H1 (cell line): ENCODE measurements at regions not wholly inside any gene's neighbourhood (a gene's known extent, or its start where the extent isn't known, plus 50 kb on each side); places are given as distances from the start of the nearest gene placed in this dataset.

Source experiments
- CTCF ChIA-PET: fragments of 300-600 bp; sonication (Branson Sonifier 250); formaldehyde crosslinking; loops from one replicate; lab custom pipeline; 2021; ENCODE audit not compliant: partially characterized antibody; lab: Charles Lee
- POLR2A ChIA-PET: fragments of 300-600 bp; sonication (Branson Sonifier 250); formaldehyde crosslinking; loops from one replicate; lab custom pipeline; 2021; ENCODE audit warnings: inconsistent platforms; ENCODE audit not compliant: partially characterized antibody; lab: Charles Lee
- DNase-seq, 2 experiments: peaks; one replicate each; pipeline versions ENCODE4 v3.0.0 to v3.0.0-alpha.2; 2010 to 2022; ENCODE audit warnings: low spot score in 2 of 2, low read depth in 1 of 2, mixed read lengths in 1 of 2
- FAIRE-seq: peaks from 2 replicates; lab custom pipeline; 2011; peaks lifted over from hg19 to GRCh38; lab: Jason Lieb, UNC
- H2AFZ ChIP-seq: 2 replicates; pipeline ENCODE4 v1.8.1; 2012; ENCODE audit warnings: low read length, inconsistent platforms
- H2AK5ac ChIP-seq: 2 replicates; pipeline ENCODE4 v1.6.1; 2013; ENCODE audit warnings: low read depth, low read length
- H2BK120ac ChIP-seq: replicated peaks from 2 replicates; pipeline ENCODE3; 2013; ENCODE audit warnings: low read depth, low read length, inconsistent platforms
- H2BK12ac ChIP-seq: 2 replicates; pipeline ENCODE4 v1.6.1; 2013; ENCODE audit warnings: low read depth, low read length
- H2BK15ac ChIP-seq: 2 replicates; pipeline ENCODE4 v1.6.1; 2013; ENCODE audit warnings: low read length
- H2BK20ac ChIP-seq: 2 replicates; pipeline ENCODE4 v1.6.1; 2013; ENCODE audit warnings: low read length
- H2BK5ac ChIP-seq: 2 replicates; pipeline ENCODE4 v1.6.1; 2013; ENCODE audit warnings: low read depth, low read length
- H3K14ac ChIP-seq: 2 replicates; pipeline ENCODE4 v1.6.1; 2013; ENCODE audit warnings: inconsistent platforms; ENCODE audit not compliant: insufficient read length
- H3K18ac ChIP-seq: 2 replicates; pipeline ENCODE4 v1.6.1; 2013; ENCODE audit warnings: low read length; ENCODE audit errors: extremely low read depth
- H3K23ac ChIP-seq: 2 replicates; pipeline ENCODE4 v1.6.1; 2013; ENCODE audit warnings: inconsistent platforms; ENCODE audit not compliant: insufficient read length
- H3K23me2 ChIP-seq: 2 replicates; pipeline ENCODE4 v1.6.1; 2013; ENCODE audit warnings: low read depth, low read length
- H3K27ac ChIP-seq: 2 replicates; pipeline ENCODE4 v1.6.1; 2011; ENCODE audit warnings: low read depth, low read length, inconsistent platforms
- H3K27me3 ChIP-seq, 4 experiments: replicated peaks in 1 of 4; 1 replicate in 1 of 4; 2 replicates in 3 of 4; pipeline versions ENCODE4 v1.6.1 to v1.8.1; 2011 to 2013; ENCODE audit warnings: low read length in 3 of 4, mild to moderate bottlenecking in 3 of 4, inconsistent platforms in 2 of 4, mixed read lengths in 2 of 4, moderate library complexity in 1 of 4; ENCODE audit not compliant: control insufficient read depth in 3 of 4, insufficient read depth in 3 of 4; ENCODE audit errors: extremely low read depth in 1 of 4
- H3K36me3 ChIP-seq, 4 experiments: 2 replicates each; pipeline versions ENCODE4 v1.6.1 to v1.8.1; 2011 to 2013; ENCODE audit warnings: mild to moderate bottlenecking in 4 of 4, low read length in 3 of 4, moderate library complexity in 2 of 4, control low read depth in 1 of 4, inconsistent platforms in 1 of 4; ENCODE audit not compliant: insufficient read depth in 4 of 4, control insufficient read depth in 2 of 4
- H3K4ac ChIP-seq: replicated peaks from 2 replicates; pipeline ENCODE3; 2013; ENCODE audit warnings: low read length, low read depth, mixed read lengths, inconsistent platforms; ENCODE audit not compliant: insufficient read length
- H3K4me1 ChIP-seq, 4 experiments: replicated peaks in 1 of 4; 1 replicate in 1 of 4; 2 replicates in 3 of 4; pipeline versions ENCODE4 v1.6.1 to v1.8.1; 2011 to 2013; ENCODE audit warnings: low read length in 3 of 4, inconsistent platforms in 2 of 4, mixed read lengths in 1 of 4; ENCODE audit not compliant: insufficient read depth in 4 of 4, control insufficient read depth in 3 of 4
- H3K4me2 ChIP-seq, 2 experiments: 2 replicates each; pipeline versions ENCODE4 v1.6.1 to v1.8.1; 2011 to 2013; ENCODE audit warnings: low read depth in 2 of 2, low read length in 2 of 2, control low read depth in 1 of 2, inconsistent platforms in 1 of 2, mild to moderate bottlenecking in 1 of 2; ENCODE audit not compliant: insufficient read depth in 1 of 2
- H3K4me3 ChIP-seq, 4 experiments: fragments of 200-600, 300-600 bp in 1 of 4; sonication (generic), shearing (Covaris generic), sonication (Bioruptor Twin) in 1 of 4; 2 replicates each; pipeline versions ENCODE4 v1.5.1 to v1.8.1; 2011 to 2016; ENCODE audit warnings: low read length in 4 of 4, low read depth in 3 of 4, control low read depth in 2 of 4, inconsistent platforms in 2 of 4, mild to moderate bottlenecking in 2 of 4, mixed read lengths in 1 of 4, moderate library complexity in 1 of 4; ENCODE audit not compliant: insufficient read depth in 2 of 4; ENCODE audit errors: extremely low read depth in 1 of 4
- H3K56ac ChIP-seq: replicated peaks from 2 replicates; pipeline ENCODE3; 2013; ENCODE audit warnings: low read depth, mild to moderate bottlenecking, mixed read lengths, low read length, inconsistent platforms; ENCODE audit not compliant: insufficient read length
- H3K79me1 ChIP-seq: 2 replicates; pipeline ENCODE4 v1.6.1; 2013; ENCODE audit warnings: low read depth, low read length, control low read depth
- H3K79me2 ChIP-seq, 2 experiments: 2 replicates each; pipeline versions ENCODE4 v1.6.1 to v1.8.1; 2012 to 2013; ENCODE audit warnings: low read length in 2 of 2, mild to moderate bottlenecking in 2 of 2, inconsistent platforms in 1 of 2; ENCODE audit not compliant: insufficient read depth in 2 of 2, control insufficient read depth in 1 of 2
- H3K9ac ChIP-seq, 4 experiments: replicated peaks in 1 of 4; 1 replicate in 1 of 4; 2 replicates in 3 of 4; pipeline versions ENCODE4 v1.6.1 to v1.8.1; 2011 to 2013; ENCODE audit warnings: low read depth in 3 of 4, low read length in 3 of 4, control low read depth in 2 of 4, mild to moderate bottlenecking in 2 of 4, moderate library complexity in 2 of 4, inconsistent platforms in 1 of 4; ENCODE audit errors: extremely low read depth in 1 of 4
- H3K9me3 ChIP-seq, 2 experiments: 2 replicates each; pipeline versions ENCODE4 v1.6.1 to v1.8.1; 2012 to 2013; ENCODE audit warnings: mild to moderate bottlenecking in 2 of 2, moderate library complexity in 2 of 2, control low read depth in 1 of 2, inconsistent platforms in 1 of 2, low read depth in 1 of 2, low read length in 1 of 2, mixed read lengths in 1 of 2; ENCODE audit not compliant: insufficient read depth in 2 of 2
- H4K20me1 ChIP-seq, 2 experiments: replicated peaks in 1 of 2; 2 replicates each; pipeline versions ENCODE3 to v1.8.1; 2011 to 2013; ENCODE audit warnings: inconsistent platforms in 2 of 2, low read length in 2 of 2, mild to moderate bottlenecking in 1 of 2; ENCODE audit not compliant: insufficient read depth in 2 of 2, control insufficient read depth in 1 of 2
- H4K5ac ChIP-seq: 2 replicates; pipeline ENCODE4 v1.6.1; 2013; ENCODE audit warnings: low read length, low read depth, mixed read lengths, inconsistent platforms; ENCODE audit not compliant: insufficient read length
- H4K8ac ChIP-seq: 2 replicates; pipeline ENCODE4 v1.8.0; 2013; ENCODE audit warnings: mild to moderate bottlenecking, moderate library complexity, low read length, inconsistent platforms; ENCODE audit not compliant: insufficient read depth; ENCODE audit errors: extremely low read depth
- H4K91ac ChIP-seq: replicated peaks from 2 replicates; pipeline ENCODE3; 2013; ENCODE audit warnings: low read length, mixed read lengths, inconsistent platforms; ENCODE audit not compliant: insufficient read length
- CTBP2 ChIP-seq: IDR thresholded peaks from 2 replicates; pipeline ENCODE4 v1.7.0; 2011; ENCODE audit warnings: borderline replicate concordance, mild to moderate bottlenecking, moderate library complexity, mixed read lengths, low read length; ENCODE audit not compliant: insufficient read depth, insufficient read length
- NRF1 ChIP-seq: IDR thresholded peaks from 2 replicates; pipeline ENCODE4 v1.6.1; 2011; ENCODE audit warnings: mild to moderate bottlenecking, low read depth, low read length, improper control_type of control experiment
- SUZ12 ChIP-seq: fragments of 200-600 bp; sonication (generic); IDR thresholded peaks from 2 replicates; pipeline ENCODE4 v1.6.1; 2012; ENCODE audit warnings: mild to moderate bottlenecking, inconsistent platforms, low read length, moderate library complexity, mixed read lengths
- TBP ChIP-seq: IDR thresholded peaks from 2 replicates; pipeline ENCODE4 v1.6.1; 2011; ENCODE audit warnings: low read depth, low read length, improper control_type of control experiment
- ZNF274 ChIP-seq: IDR thresholded peaks from 2 replicates; pipeline ENCODE4 v1.7.0; 2012; ENCODE audit warnings: low read length, borderline replicate concordance; ENCODE audit errors: extremely low read depth
- WGBS, 2 experiments: shearing (Covaris generic) in 1 of 2; methylation state at CpG; one replicate each; pipeline versions ENCODE4 v1.1.6 to v1.1.7; 2013 to 2015; ENCODE audit warnings: low lambda C conversion rate in 2 of 2, mixed read lengths in 2 of 2, inconsistent platforms in 1 of 2, low coverage in 1 of 2, missing lambda C conversion rate in 1 of 2; ENCODE audit not compliant: insufficient replicate concordance in 2 of 2, insufficient coverage in 1 of 2, insufficient read length in 1 of 2; ENCODE audit errors: extremely low coverage in 1 of 2, missing lambda C conversion rate in 1 of 2; 5-methylcytosine and 5-hydroxymethylcytosine counted together
- TF ChIP-seq, protein P1 (sequence below): IDR thresholded peaks from 2 replicates; pipeline ENCODE4 v1.6.1; 2011; ENCODE audit warnings: low read length, improper control_type of control experiment

DNA sequence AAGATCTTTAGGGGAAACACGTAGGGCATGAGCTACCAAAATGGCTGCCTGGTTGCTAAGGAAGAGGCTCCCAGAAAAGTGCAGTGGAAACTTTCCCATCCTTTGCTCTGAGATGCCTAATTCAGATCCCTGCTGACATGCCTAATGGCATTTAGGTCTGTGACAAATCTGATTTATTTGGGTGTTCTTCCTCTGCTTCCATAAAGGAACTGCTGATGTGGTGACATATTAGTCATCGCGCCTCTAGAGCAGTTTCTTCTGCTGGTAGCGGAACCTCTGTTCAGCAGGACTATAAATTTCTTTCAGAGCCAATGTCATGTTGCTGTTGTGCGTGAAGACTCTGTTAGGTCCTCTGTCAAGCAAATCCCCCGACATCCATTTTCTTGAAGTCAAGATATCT, 310.0 kb downstream of the PDHA2 start:
- CTCF ChIA-PET, result interaction anchor here (0.6 to 0.8 kb wide), 2 partner anchors 19 to 257 kb away, joined by 3 read pairs; no protein-coding TSS in a partner anchor

More for the DNA sequence above, 310.0 kb downstream of the PDHA2 start:
- Histone ChIP-seq H3K4ac (no peak overlapping the region), H3K23me2 (no peaks in the 10 kb centered on the region), H3K9me3 (no peaks in the 10 kb centered on the region), H3K36me3 (no peaks in the 10 kb centered on the region), H3K56ac (no peak overlapping the region), H3K27me3 (no peaks in the 10 kb centered on the region), H3K4me3 (no peak overlapping the region), H2BK15ac (no peak overlapping the region), H3K4me2 (no peak overlapping the region), H2AK5ac (no peak overlapping the region), H2BK5ac (no peak overlapping the region), H3K27ac (no peak overlapping the region), H4K5ac (no peak overlapping the region), H3K79me1 (no peaks in the 10 kb centered on the region), H3K23ac (no peak overlapping the region), H4K8ac (no peak overlapping the region), H3K14ac (no peak overlapping the region), H3K18ac (no peak overlapping the region), H4K91ac (no peak overlapping the region), H4K20me1 (no peaks in the 10 kb centered on the region), H3K9ac (no peak overlapping the region), H3K79me2 (no peaks in the 10 kb centered on the region), H2BK120ac (no peak overlapping the region), H2BK12ac (no peak overlapping the region), H3K4me1 (no peaks in the 10 kb centered on the region), H2AFZ (peak overlapping the region; percentile 97), H2BK20ac (no peak overlapping the region)
- FAIRE-seq (no peak), DNase-seq (no peak)
- POLR2A ChIA-PET, result no interaction called here
- TF ChIP-seq CTBP2 (no peak), NRF1 (no peak), TBP (no peak), SUZ12 (no peak), ZNF274 (no peak)
- TF ChIP-seq, protein P1, sequence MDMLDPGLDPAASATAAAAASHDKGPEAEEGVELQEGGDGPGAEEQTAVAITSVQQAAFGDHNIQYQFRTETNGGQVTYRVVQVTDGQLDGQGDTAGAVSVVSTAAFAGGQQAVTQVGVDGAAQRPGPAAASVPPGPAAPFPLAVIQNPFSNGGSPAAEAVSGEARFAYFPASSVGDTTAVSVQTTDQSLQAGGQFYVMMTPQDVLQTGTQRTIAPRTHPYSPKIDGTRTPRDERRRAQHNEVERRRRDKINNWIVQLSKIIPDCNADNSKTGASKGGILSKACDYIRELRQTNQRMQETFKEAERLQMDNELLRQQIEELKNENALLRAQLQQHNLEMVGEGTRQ, result no peak
- WGBS, 2 experiments, result 98% methylated on average over 6 of the region's 6 CpGs; no CpG with 5 or more reads in 1 of the 2 experiments
